IPS-18c (cell line): ENCODE measurements at regions not wholly inside any gene's neighbourhood (a gene's known extent, or its start where the extent isn't known, plus 50 kb on each side); places are given as distances from the start of the nearest gene placed in this dataset.
"Not testable (repeated sequence)": the region's sequence is repeated elsewhere in the genome, so short reads cannot be mapped to it uniquely, and the experiment has no call there.

Source experiments
- H3K4me3 ChIP-seq: 2 replicates; pipeline ENCODE4 v1.7.0; 2013; ENCODE audit warnings: low read depth, mild to moderate bottlenecking, low read length, moderate library complexity; ENCODE audit not compliant: insufficient read depth
- H3K9me3 ChIP-seq: one replicate; pipeline ENCODE4 v1.6.1; 2013; ENCODE audit warnings: mild to moderate bottlenecking, low read length, moderate library complexity; ENCODE audit not compliant: control insufficient read depth, insufficient read depth

- Histone ChIP-seq H3K9me3 (no peaks in the 10 kb centered on the region), H3K4me3 (no peak overlapping the region)
Measured at GRCh38 chr2:7557376-7557775, 640.2 kb downstream of the RNF144A start.

GRCh38 chr2:7559791-7560190 is 642.6 kb downstream of the RNF144A start:
- H3K4me3 ChIP-seq: no peak overlapping the region
- H3K9me3 ChIP-seq: no peaks in the 10 kb centered on the region

GRCh38 chr2:7566382-7566881 is 649.2 kb downstream of the RNF144A start:
- H3K9me3 ChIP-seq: no peaks in the 10 kb centered on the region
- H3K4me3 ChIP-seq: no peak overlapping the region

GRCh38 chr2:7567116-7567515 is 649.9 kb downstream of the RNF144A start:
- H3K9me3 ChIP-seq, H3K4me3 ChIP-seq: not testable (repeated sequence)

GRCh38 chr2:7567646-7568045 is 650.4 kb downstream of the RNF144A start:
- Histone ChIP-seq H3K4me3 (no peak overlapping the region), H3K9me3 (no peaks in the 10 kb centered on the region)

- Histone ChIP-seq H3K9me3 (no peaks in the 10 kb centered on the region), H3K4me3 (no peak overlapping the region)
Measured at GRCh38 chr2:7570247-7570646, 653.0 kb downstream of the RNF144A start.

- H3K4me3 ChIP-seq: no peak overlapping the region
- no peaks in the 10 kb centered on the region for H3K9me3 ChIP-seq
Measured at GRCh38 chr2:7571701-7572100, 654.5 kb downstream of the RNF144A start.

- Histone ChIP-seq H3K4me3 (no peak overlapping the region), H3K9me3 (no peaks in the 10 kb centered on the region)
Measured at GRCh38 chr2:7572450-7572849, 655.2 kb downstream of the RNF144A start.

GRCh38 chr2:7573166-7573825 is 656.1 kb downstream of the RNF144A start:
- H3K4me3 ChIP-seq: no peak overlapping the region
- H3K9me3 ChIP-seq: peaks cover 3% of the 10 kb centered on the region

GRCh38 chr2:7574385-7574784 is 657.2 kb downstream of the RNF144A start:
- Histone ChIP-seq H3K9me3 (peaks cover 3% of the 10 kb centered on the region), H3K4me3 (no peak overlapping the region)

GRCh38 chr2:7577769-7578168 is 660.6 kb downstream of the RNF144A start:
- H3K4me3 ChIP-seq: no peak overlapping the region
- peaks cover 3% of the 10 kb centered on the region for H3K9me3 ChIP-seq

- Histone ChIP-seq H3K9me3 (no peaks in the 10 kb centered on the region), H3K4me3 (no peak overlapping the region)
Measured at GRCh38 chr2:7584017-7584416, 666.8 kb downstream of the RNF144A start.

GRCh38 chr2:7586898-7587297 is 669.7 kb downstream of the RNF144A start:
- Histone ChIP-seq H3K4me3 (no peak overlapping the region), H3K9me3 (no peaks in the 10 kb centered on the region)

GRCh38 chr2:7588295-7588694 is 671.1 kb downstream of the RNF144A start:
- Histone ChIP-seq H3K4me3 (no peak overlapping the region), H3K9me3 (no peaks in the 10 kb centered on the region)

- no peak overlapping the region for H3K4me3 ChIP-seq
- no peaks in the 10 kb centered on the region for H3K9me3 ChIP-seq
Measured at GRCh38 chr2:7592618-7593140, 675.5 kb downstream of the RNF144A start.

GRCh38 chr2:7593360-7593759 is 676.1 kb downstream of the RNF144A start:
- no peaks in the 10 kb centered on the region for H3K9me3 ChIP-seq
- no peak overlapping the region for H3K4me3 ChIP-seq

- no peaks in the 10 kb centered on the region for H3K9me3 ChIP-seq
Measured at GRCh38 chr2:7594211-7594610, 677.0 kb downstream of the RNF144A start.

GRCh38 chr2:7595206-7595605 is 678.0 kb downstream of the RNF144A start:
- H3K9me3 ChIP-seq: no peaks in the 10 kb centered on the region
- no peak overlapping the region for H3K4me3 ChIP-seq

More at GRCh38 chr2:7594211-7594610, 677.0 kb downstream of the RNF144A start:
- no peak overlapping the region for H3K4me3 ChIP-seq

GRCh38 chr2:7598402-7598801 is 681.2 kb downstream of the RNF144A start:
- Histone ChIP-seq H3K4me3 (no peak overlapping the region), H3K9me3 (no peaks in the 10 kb centered on the region)
